GM12878 (cell line): ENCODE measurements at regions not wholly inside any gene's neighbourhood (a gene's known extent, or its start where the extent isn't known, plus 50 kb on each side); places are given as distances from the start of the nearest gene placed in this dataset.

Source experiments
- CTCF ChIP-seq, 3 experiments: IDR thresholded peaks in 2 of 3; conservative IDR thresholded peaks in 1 of 3; 2 replicates each; pipeline ENCODE4 v1.5.1; 2011; ENCODE audit warnings: low read depth in 3 of 3, low read length in 3 of 3, mild to moderate bottlenecking in 3 of 3, control low read depth in 2 of 3, moderate library complexity in 2 of 3, inconsistent platforms in 1 of 3, mixed read lengths in 1 of 3; ENCODE audit not compliant: control insufficient read depth in 2 of 3, insufficient read depth in 1 of 3; ENCODE audit errors: extremely low read depth in 1 of 3
- ETV6 ChIP-seq, 2 experiments: fragments of 450-650 bp in 1 of 2; IDR thresholded peaks in 1 of 2; conservative IDR thresholded peaks in 1 of 2; 2 replicates each; pipeline ENCODE4 v1.6.1; 2014; ENCODE audit warnings: antibody characterized with exemption in 1 of 2, borderline replicate concordance in 1 of 2, low read depth in 1 of 2, mild to moderate bottlenecking in 1 of 2, moderate library complexity in 1 of 2
- EZH2 ChIP-seq: IDR thresholded peaks from 2 replicates; pipeline ENCODE4 v1.6.1; 2012; ENCODE audit warnings: low read depth, mild to moderate bottlenecking, control low read depth, inconsistent platforms, low read length, borderline replicate concordance; ENCODE audit not compliant: control insufficient read depth
- GABPA ChIP-seq: IDR thresholded peaks from 2 replicates; pipeline ENCODE4 v1.6.1; 2014; ENCODE audit warnings: antibody characterized with exemption, low read depth, mild to moderate bottlenecking, inconsistent platforms
- JUNB ChIP-seq: IDR thresholded peaks from 2 replicates; pipeline ENCODE4 v1.6.1; 2016; ENCODE audit warnings: antibody characterized with exemption, mild to moderate bottlenecking
- PKNOX1 ChIP-seq: fragments of 450-650 bp; IDR thresholded peaks from 2 replicates; pipeline ENCODE4 v1.6.1; 2016; ENCODE audit warnings: mild to moderate bottlenecking
- RCOR1 ChIP-seq: conservative IDR thresholded peaks from 2 replicates; pipeline ENCODE4 v1.6.1; 2012; ENCODE audit warnings: low read depth, low read length, improper control_type of control experiment
- SREBF1 ChIP-seq: IDR thresholded peaks from 2 replicates; pipeline ENCODE4 v1.6.1; 2012; ENCODE audit warnings: mild to moderate bottlenecking, low read length
- TAF1 ChIP-seq: IDR thresholded peaks from 2 replicates; pipeline ENCODE4 v1.6.1; 2011; ENCODE audit warnings: mild to moderate bottlenecking, low read depth, low read length, borderline replicate concordance
- USF1 ChIP-seq: IDR thresholded peaks from 2 replicates; pipeline ENCODE4 v1.6.1; 2011; ENCODE audit warnings: borderline replicate concordance, low read depth, mild to moderate bottlenecking, moderate library complexity, mixed read lengths, low read length; ENCODE audit not compliant: insufficient read depth; ENCODE audit errors: extremely low read length

GRCh38 chr9:38243993-38244392, 148.5 kb upstream of the ALDH1B1 start:
- no peak for TF ChIP-seq RCOR1
- no peak for TF ChIP-seq USF1
- TF ChIP-seq CTCF (IDR thresholded peaks at IDR 0.05 in 2 of 3, conservative IDR thresholded peaks at IDR 0.05 in 1 of 3; ENCODE audit: control insufficient read depth in 2 of 3, extremely low read depth in 1 of 3, insufficient read depth in 1 of 3, low read depth in 3 of 3, low read length in 3 of 3), result no peak
- no peak for TF ChIP-seq ETV6 (conservative IDR thresholded peaks at IDR 0.05 in 1 of 2, IDR thresholded peaks at IDR 0.05 in 1 of 2; ENCODE audit: borderline replicate concordance in 1 of 2, low read depth in 1 of 2)
- no peak for TF ChIP-seq EZH2
- TF ChIP-seq PKNOX1, result no peak
- no peak for TF ChIP-seq JUNB
- no peak for TF ChIP-seq SREBF1
- TF ChIP-seq TAF1, result no peak
- no peak for TF ChIP-seq GABPA
